ENCODE measurements at regions not wholly inside any gene's neighbourhood (a gene's known extent, or its start where the extent isn't known, plus 50 kb on each side); places are given as distances from the start of the nearest gene placed in this dataset.

- no peak for DNase-seq
Observed at GRCh38 chr6:165905744-165906143, 242.7 kb upstream of the PDE10A start.

GRCh38 chr6:165900970-165901369 is 237.9 kb upstream of the PDE10A start:
- DNase-seq, result no peak

- no peak for DNase-seq
Observed at GRCh38 chr6:165899611-165900010, 236.6 kb upstream of the PDE10A start.

- no peak for DNase-seq
Observed at GRCh38 chr6:165895421-165896165, 232.6 kb upstream of the PDE10A start.

- no peak for DNase-seq
Observed at GRCh38 chr6:165894171-165894825, 231.3 kb upstream of the PDE10A start.

GRCh38 chr6:165893431-165893830 is 230.4 kb upstream of the PDE10A start:
- DNase-seq, result no peak

GRCh38 chr6:165891320-165891719 is 228.3 kb upstream of the PDE10A start:
- no peak for DNase-seq

GRCh38 chr6:165890404-165890735 is 227.3 kb upstream of the PDE10A start:
- no peak for DNase-seq

GRCh38 chr6:165889636-165890403 is 226.8 kb upstream of the PDE10A start:
- DNase-seq, result no peak

GRCh38 chr6:165886169-165886568 is 223.1 kb upstream of the PDE10A start:
- DNase-seq, result no peak

- peak; percentile 8 for DNase-seq
Observed at GRCh38 chr6:165884813-165885765, 222.0 kb upstream of the PDE10A start.

GRCh38 chr6:165883851-165884640 is 221.0 kb upstream of the PDE10A start:
- DNase-seq, result no peak

GRCh38 chr6:165881806-165882205 is 218.8 kb upstream of the PDE10A start:
- DNase-seq, result no peak

GRCh38 chr6:165880686-165881085 is 217.6 kb upstream of the PDE10A start:
- no peak for DNase-seq

GRCh38 chr6:165877773-165878172 is 214.7 kb upstream of the PDE10A start:
- DNase-seq, result no peak

GRCh38 chr6:165877192-165877591 is 214.2 kb upstream of the PDE10A start:
- no peak for DNase-seq

GRCh38 chr6:165876588-165876987 is 213.5 kb upstream of the PDE10A start:
- no peak for DNase-seq

- no peak for DNase-seq
Observed at GRCh38 chr6:165875946-165876345, 212.9 kb upstream of the PDE10A start.

- no peak for DNase-seq
Observed at GRCh38 chr6:165873976-165874375, 210.9 kb upstream of the PDE10A start.

- no peak for DNase-seq
Observed at GRCh38 chr6:165872811-165873210, 209.8 kb upstream of the PDE10A start.

- no peak for DNase-seq
Observed at GRCh38 chr6:165872311-165872710, 209.3 kb upstream of the PDE10A start.

- no peak for DNase-seq
Observed at GRCh38 chr6:165871571-165871970, 208.5 kb upstream of the PDE10A start.
